ENCODE measurements at regions not wholly inside any gene's neighbourhood (a gene's known extent, or its start where the extent isn't known, plus 50 kb on each side); places are given as distances from the start of the nearest gene placed in this dataset.
"Not testable (repeated sequence)": the region's sequence is repeated elsewhere in the genome, so short reads cannot be mapped to it uniquely, and the experiment has no call there.

DNA sequence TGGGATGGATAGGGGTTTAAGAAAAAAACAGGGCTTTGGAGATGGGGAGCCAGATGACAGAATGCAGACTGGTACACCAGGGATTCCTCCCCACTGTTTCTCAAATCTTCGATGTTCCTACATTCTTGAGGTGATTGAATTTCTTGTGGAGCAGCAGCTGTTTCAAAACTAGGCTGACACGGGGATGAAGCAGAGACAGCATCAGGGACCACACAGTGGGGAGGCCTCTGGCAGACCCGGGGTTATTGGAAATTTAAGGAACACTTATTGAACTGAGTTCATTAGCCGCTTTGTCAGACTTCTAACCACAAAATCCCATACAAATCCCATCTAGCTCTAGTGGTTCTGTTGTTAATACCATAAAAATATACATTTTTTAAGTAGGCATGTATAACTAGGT is 621.4 kb upstream of the GBE1 start:
- DNase-seq = no peak

DNA sequence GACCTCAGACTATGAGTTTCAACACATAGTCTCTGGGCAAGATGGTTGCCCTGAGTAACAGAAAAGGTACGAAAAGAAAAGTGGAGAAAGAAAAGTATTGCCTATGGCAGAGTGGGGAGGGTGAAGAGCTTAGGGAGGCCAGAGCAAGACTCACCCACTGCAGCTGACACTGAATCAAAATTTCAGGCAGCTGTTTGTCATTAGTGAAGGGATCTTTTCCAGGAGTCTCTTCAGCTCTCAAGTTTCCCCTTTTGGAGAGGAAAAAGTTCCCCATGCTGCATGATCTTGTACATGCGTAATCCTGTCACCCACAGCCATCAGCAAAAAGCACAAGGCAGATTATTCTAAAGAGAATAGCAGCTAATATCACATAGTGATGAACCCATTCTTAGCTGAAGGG is 616.9 kb upstream of the GBE1 start:
- no peak for DNase-seq

DNA sequence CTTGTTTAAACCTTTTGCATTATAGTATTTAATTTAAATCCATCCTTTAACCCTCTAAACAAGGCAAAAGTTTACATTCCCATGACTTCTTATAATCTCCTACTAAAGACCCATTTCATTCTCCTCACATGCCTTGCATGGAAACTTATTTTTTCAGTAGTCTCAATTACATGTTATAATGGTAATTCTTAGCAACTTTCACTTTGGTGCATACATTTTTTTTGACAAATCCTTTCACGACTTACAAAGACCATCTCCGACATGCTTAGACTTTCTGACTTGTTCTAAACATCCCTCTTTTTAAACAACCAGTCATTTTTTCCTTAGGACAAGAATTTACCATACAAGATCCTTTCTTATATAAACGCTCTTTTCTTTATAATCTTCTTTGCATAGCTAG is 615.4 kb upstream of the GBE1 start:
- no peak for DNase-seq

DNA sequence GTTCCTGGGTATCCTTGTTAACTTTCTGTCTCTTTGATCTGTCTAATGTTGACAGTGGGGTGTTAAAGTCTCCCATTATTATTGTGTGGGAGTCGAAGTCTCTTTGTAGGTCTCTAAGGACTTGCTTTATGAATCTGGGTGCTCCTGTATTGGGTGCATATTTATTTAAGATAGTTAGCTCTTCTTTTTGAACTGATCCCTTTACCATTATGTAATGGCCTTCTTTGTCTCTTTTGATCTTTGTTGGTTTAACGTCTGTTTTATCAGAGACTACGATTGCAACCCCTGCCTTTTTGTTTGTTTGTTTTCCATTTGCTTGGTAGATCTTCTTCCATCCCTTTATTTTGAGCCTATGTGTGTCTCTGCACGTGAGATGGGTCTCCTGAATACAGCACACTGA is 612.4 kb upstream of the GBE1 start:
- not testable (repeated sequence) for DNase-seq

DNA sequence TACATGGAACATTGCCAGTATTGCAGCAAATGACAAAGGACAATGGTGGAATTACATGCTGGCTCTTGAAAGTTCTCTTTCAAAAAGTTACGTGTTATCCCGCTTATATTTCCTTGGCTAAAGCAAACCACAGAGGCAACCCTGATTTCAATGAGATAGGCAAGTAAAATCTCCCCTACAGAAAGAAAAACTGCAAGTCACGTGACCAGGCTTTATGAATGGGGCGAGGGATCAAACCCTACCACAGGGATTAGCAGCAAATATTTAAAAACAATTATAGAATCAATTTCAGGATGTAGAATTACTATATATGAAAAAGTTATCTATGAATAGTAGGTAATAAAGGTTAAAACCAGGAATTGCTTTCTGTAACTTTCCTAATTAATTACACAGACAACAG is 603.4 kb upstream of the GBE1 start:
- no peak for DNase-seq

DNA sequence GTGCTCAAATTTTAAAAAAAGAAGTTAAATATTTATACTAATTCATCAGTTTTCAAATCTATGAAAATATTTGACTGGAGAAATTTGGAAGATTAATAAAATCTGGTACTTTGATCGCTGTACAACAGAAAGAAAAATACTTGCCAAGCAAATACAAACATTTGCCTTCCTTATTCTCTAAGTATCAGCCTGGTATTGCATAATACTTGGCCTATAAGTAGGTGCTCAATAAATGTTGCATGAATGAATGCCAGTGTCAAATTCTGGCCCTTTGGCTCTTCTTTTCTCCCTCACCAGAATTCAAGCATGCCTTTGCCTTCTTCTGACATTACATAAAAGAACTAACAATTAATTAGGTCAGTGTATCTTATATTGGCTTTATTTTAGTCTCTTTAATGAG is 601.7 kb upstream of the GBE1 start:
- no peak for DNase-seq

DNA sequence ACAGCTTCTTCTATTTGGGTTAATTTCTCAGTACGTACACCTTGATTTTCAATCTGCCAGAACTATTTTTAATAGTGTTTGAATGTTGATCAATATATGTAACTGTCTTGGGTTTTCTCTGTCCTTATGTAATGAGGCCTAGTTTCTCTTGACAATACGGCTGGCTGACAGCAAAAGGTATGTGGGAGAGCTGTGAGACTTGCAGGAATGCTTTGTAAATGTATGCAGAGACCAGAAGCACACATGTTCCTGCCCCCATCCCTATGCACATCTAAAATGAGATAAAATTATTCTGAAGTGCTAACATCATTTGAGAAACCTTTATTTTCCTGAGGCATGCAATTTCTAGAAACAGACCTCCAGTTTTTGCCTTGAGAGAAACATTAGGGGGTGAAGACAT is 593.8 kb upstream of the GBE1 start:
- no peak for DNase-seq

DNA sequence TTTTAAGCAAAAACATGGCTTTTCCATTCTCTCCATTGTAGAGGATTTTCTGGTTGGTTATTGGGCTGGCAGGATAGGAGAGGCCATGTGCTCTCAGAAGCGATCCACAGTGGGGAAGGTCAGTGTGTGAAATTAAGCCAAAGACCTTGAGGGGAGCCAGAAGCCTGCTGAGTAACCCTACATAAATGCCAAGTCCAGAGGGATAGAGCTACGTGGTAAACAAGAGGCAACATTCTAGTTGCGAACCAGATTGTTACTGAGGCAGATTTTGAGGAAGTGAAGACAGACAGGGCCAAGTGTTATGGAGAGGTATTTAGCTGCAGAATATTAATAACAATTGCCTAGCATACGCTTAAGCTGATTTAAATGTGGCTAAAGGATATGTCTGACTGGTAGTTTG is 592.8 kb upstream of the GBE1 start:
- DNase-seq = no peak

DNA sequence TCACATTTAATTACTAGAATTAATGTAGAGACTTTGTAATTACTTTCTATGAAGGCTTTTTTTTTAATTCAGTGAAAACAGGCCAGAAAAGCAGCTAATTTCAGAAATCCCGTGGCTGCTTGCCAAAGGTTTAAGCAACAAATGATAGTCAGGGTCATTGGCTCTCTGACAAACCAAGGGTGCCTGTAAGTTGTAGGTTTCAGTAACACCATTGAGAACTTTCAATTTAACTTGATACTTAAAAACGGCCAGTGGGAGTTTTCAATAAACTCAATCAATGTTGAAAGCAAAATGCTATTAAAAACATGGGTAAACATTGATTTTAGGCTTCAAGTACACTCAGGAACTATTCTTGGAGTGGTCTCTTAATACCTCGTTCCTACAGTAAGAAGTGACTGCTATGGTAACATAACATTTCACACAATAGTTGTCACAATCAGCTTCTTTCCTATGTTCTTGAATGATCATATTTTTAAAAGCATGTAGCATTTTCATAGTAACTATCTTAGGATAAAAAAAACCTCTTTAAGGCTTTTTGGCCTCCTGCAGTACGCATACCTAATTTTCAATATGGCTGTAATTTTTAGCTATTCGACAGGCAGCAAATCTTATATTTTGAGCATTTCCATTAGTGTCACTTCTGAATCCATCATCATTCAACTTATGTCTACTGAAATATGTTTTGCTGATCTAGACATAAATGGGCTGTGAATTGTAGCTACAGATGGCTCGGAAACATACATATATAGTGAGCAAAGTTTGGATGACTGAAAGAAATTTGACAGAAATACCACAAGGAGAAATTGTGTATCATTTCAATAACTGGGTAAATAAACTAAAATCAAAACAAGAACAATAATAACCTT is 592.1 kb upstream of the GBE1 start:
- DNase-seq = no peak

DNA sequence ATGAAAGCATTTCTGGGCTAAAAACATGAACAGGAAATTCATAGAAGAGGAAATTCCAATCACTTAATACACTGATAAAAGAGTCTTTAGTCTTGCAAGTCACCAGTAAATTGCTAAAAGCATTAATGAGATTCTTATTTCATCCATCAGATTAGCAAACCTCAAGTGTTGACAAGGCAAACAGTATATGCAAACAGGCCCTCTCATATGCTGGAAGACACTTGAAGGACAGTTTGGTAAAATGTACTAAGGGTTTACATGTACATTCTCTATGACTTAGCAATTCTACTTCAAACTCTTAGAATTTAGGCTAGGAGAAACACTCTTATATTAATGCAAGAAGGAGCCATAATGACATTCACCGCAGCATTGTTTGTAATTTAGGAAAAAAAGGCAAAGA is 586.1 kb upstream of the GBE1 start:
- no peak for DNase-seq

DNA sequence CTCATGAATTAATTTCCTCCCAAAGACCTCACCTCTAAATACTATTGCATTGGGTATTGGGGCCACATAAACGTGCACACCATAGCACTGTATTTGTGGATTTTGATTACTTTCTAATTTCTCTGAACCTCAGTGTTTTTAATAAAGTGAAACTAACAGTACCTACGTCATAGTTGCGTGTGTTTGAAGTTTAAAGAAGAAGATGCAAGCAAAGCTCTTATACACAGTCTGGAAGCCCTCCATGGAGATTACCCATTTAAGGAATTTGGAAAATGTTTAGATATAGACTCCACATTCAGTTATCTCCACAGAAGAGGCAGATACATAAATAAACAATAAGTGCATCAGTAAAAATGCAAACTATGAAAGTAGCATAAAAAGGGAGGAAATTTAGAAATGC is 581.1 kb upstream of the GBE1 start:
- no peak for DNase-seq

DNA sequence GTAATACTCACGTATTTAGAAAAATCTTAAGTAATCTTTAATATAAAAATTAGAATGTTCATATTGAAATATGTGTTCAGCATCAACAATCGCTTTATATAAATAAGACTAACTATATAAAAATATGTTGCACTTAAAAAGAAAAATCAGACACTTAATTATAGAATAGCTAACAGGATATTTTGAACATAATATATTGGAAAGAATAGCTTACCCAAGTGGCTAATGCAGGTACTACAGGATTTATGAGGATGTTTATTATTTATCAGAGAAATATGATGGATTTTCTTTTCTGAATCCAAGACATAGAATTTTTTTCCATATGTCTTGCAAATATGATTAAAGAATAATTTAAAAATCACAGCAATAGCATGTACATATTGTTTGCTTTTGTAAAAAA is 567.9 kb upstream of the GBE1 start:
- DNase-seq = no peak

DNA sequence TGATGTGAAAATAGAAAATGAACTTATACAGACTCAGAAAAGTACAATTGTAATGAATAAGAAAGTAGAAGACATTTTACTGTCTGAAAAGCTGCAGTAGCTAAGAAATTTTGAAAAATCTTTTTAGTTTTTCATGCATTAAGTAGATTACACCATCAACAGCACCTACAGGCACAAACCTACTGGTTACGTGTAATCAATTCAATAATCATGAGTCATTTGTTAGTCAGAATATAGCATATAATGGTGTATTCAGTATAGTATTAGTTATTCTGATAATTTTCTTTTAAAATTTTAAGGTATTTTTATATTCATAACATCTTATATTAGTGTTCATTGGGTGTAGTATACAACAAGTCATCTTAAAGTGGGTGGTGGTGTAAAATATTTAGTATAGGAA is 550.5 kb upstream of the GBE1 start:
- no peak for DNase-seq

DNA sequence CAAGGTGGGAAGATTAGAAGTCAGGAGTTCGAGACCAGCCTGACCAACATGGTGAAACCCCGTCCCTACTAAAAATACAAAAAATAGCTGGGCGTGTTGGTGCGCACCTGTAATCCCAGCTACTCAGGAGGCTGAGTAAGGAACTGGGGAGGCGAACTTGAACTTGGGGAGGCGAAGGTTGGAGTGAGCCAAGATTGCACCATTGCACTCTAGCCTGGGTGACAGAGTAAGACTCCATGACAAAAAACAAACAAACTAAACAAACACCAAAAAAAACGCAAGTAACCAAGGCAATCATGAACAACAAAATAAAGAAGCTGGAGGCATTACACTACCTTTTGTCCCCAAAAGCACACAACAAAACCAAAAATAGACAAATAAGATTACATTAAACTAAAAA is 547.3 kb upstream of the GBE1 start:
- no peak for DNase-seq

DNA sequence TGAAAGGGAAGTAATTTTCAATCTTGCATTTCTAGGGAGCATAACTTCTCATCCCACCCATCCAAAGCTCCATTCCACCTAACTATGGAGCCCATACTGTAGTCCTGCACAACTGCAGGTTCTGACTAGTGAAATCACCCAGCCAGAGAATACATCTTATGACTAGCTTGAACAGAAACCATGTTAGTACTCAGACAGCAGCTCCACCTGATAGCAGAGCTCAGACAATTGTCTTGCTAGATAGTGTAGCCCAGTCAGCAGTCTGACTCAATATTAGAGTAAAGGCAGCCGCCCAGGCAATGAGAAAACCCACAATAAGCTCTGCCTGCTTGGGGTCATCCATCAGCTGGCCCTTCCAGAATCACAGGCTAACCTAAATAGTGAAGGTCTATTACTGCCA is 544.7 kb upstream of the GBE1 start:
- no peak for DNase-seq

DNA sequence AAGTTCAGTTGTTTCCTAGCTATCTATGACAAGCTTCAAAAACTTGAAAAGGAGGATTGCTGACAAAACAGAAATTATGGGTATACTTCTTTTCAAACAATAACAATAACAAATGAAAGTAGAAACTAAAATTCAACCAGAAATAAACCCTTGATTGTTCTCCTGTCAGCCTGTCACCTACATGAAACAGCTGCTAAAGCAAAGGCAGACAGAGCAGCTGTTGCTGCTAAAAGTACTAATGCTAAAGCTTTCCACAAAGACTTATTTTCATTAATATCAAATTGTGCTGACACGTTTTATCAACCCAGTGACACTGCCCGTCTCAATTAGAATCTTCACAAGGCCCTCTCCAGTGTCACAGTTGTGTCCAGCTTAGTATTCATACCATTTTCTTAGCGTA is 533.2 kb upstream of the GBE1 start:
- peak in 1 of 2 experiments; percentile 23 for DNase-seq

DNA sequence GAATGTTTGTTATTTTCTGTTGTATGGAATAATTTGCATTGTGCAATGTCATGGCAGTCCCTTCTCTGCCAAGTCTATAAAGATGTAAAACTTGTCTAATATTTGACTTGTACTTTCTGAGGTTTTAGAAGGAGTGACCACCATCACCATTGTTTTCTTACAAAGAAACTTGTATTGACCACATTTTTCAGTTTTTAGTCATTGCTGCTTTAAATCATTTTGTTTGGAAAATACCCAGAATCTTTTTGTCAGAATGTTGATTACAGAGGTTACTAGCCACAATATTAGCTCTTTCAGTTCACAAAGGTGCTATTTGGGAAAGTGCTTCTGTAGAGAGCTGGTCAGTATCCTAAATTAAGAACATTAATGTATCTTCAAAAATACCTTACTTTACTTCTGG is 532.4 kb upstream of the GBE1 start:
- DNase-seq = no peak

DNA sequence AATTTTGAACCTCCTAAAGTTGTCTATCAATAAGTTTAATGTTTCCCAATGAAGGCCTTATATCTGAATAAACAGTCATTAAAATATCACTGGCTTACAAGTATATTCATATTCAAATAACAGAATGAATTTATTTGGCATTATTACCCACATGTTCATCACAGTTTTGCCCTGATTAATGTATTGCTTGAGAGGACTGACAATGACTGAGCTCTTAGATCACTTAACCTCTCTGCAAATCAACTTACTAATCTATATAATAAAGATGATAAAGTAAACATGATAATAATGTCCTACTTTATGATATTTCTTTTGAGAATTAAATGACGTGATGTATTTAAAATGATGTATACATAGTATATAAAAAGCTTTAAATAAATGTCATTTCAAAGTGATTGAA is 532.0 kb upstream of the GBE1 start:
- no peak for DNase-seq

DNA sequence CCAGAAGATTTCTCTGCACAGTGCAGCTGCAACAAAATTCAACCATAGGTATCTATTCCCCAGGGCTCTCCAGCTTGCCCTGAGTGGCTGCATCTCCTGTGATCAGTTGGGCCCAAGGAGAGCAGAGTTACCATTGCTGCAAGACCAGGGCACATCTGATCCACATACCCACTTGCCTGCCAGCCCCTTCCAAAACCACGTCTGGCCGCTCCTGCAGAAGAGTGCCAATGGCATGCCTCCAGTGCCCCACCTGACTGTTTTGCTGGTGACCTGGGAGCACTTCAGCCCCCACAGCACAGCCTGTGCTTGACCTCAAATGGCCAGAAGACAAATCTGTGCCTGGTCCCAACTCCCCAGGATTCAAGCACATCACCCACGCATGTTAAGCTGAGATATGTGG is 526.1 kb upstream of the GBE1 start:
- no peak for DNase-seq

DNA sequence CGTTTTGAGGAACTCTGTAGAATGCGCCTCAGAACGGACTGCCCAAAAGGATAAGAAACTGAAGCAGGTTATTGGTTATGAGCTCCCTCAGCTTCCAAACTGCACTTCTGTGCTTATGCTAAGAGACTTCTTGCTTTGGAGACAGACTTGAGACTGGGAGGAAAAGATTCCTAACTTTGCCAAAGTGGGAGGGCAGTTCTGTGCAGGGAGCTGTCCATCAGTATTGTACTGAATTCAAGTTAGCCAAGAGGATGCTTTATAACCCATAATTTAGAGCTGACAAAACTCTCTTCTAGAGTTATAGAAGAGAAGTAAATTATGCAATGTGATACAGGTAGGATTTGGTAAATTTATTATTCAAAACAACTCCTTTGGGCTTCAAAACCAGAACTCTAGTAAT is 519.8 kb upstream of the GBE1 start:
- no peak for DNase-seq

DNA sequence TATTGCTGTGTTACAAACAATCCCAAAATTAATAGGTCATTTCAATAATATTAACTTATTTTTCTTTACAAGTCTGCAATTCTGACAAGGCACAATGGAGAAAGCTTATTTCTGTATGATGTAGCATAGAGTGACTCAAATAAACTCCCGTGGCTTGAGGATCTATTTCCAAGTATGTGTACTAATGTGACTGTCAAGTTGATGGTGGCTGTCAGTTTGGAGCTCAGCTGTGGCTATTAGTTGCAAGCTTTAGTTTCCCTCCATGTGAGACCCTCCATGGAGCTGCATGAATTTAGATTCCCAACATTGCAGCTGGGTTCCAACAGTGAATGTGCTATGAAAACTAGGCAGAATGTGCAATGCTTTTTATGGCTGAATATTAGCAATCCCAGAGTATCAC is 515.5 kb upstream of the GBE1 start:
- DNase-seq = no peak

DNA sequence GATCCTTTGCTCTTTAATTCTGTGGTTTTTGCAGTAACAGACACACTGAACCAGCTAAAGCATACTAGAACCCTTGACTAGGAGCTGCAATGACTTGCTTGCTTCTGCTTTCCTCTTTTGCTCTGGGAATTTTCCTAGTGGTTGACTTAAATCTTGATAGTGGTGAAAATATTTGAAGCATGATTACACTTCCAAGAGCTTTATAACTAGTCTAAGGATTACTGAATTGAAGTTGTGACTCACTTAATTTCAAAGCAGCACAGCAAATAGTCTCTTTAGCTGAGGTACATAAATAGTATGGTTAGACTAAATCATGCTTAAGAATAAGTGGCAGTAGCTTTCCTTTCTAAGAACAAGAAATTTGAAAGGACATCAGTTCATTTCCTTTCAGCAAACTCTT is 513.5 kb upstream of the GBE1 start:
- DNase-seq = no peak

DNA sequence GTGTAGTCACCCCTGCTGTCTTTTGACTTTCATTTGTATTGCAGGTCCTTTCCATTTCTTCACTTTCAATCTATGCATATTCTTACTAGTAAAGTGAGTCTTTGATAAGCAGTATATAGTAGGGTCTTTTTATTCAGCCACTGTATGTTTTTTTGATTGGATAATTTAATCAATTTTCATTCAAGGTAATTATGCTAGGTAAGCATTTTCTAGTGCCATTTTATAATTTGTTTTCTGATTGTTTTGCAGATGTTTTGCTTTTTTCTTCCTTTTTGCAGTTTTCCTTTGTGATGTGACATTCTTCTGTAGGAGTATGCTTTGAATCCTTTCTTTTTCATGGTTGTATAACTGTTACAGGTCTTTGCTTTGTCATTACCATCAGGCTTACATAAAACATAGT is 504.3 kb upstream of the GBE1 start:
- no peak for DNase-seq

DNA sequence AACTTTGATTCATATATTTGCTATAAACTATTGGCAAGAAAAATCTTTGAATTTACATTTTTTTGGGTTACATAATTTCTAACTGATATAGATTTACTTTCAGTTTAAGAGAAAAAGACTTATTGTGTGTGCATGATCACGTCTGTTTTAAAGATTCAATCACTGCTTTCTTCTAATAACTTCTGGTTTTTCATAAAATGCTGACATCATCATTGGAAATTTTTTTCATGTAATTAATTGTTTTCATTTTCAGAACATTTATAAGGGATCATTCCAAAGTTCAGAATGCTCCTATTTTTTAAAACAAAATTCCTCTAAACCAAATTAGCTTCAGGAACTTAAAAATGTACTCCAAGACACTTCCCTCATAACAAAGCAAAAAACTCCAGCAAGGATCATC is 500.7 kb upstream of the GBE1 start:
- DNase-seq = no peak

DNA sequence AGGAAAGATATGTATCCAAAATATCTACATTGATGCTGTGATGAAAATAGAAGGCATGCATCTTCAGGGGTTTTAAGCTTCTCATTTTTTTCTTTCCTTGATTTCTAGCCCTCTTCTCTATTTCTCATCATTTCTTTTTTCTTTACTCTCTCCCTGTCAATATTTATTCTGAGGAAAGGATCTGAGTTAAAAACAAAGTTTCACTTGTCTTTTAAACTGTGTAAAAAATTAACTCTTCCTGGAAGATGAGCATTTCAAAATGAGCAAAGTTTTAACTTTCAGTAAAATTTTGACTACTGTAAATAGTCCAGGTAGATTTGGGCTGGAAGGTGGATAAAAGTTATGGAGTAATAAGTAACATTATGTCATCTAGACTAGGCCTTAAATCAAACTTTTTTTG is 500.2 kb upstream of the GBE1 start:
- DNase-seq = no peak

DNA sequence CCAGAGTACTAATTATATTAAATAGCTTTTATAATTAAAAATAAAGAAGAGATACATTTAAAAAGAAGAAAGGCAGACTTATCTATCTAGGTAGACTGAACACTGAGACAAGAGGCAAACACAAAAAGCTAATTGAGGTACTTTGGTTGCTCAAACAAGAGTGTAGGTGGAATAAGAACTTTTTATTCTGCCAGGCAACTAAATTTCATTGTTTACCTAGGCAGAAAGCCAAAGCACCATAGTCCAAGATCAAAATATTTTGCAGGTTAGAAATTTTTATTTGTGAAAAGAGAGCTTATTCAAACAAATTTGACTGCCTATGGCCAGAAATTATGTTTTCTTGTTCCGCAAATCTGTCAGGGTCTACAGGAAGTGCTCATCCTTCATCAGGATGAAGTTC is 499.6 kb upstream of the GBE1 start:
- no peak for DNase-seq

Data from NCI-H524 (cell line).